GM21526 (cell line): ENCODE measurements at regions not wholly inside any gene's neighbourhood (a gene's known extent, or its start where the extent isn't known, plus 50 kb on each side); places are given as distances from the start of the nearest gene placed in this dataset.
"Not testable (repeated sequence)": the region's sequence is repeated elsewhere in the genome, so short reads cannot be mapped to it uniquely, and the experiment has no call there.

Experiments
- ATAC-seq: cut with Tn5 transposase; IDR thresholded peaks from one replicate; pipeline ENCODE4 v1.9.1; 2021; ENCODE audit warnings: moderate library complexity; ENCODE audit not compliant: unreplicated experiment, low FRiP score

GRCh38 chr4:86472377-86473019 is 112.6 kb upstream of the MAPK10 start:
- ATAC-seq: no peak

DNA sequence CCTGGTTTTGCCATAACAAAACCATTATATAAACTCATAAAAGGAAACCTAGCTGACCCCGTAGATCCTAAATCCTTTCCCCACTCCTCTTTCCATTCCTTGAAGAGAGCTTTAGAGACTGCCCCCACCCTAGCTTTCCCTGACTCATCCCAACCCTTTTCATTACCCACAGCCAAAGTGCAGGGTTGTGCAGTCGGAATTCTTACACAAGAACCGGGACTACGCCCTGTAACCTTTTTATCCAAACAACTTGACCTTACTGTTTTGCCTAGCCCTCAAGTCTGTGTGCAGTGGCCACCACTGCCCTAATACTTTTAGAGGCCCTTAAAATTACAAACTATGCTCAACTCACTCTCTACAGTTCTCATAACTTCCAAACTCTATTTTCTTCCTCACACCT is 116.0 kb upstream of the PTPN13 start:
- not testable (repeated sequence) for ATAC-seq

DNA sequence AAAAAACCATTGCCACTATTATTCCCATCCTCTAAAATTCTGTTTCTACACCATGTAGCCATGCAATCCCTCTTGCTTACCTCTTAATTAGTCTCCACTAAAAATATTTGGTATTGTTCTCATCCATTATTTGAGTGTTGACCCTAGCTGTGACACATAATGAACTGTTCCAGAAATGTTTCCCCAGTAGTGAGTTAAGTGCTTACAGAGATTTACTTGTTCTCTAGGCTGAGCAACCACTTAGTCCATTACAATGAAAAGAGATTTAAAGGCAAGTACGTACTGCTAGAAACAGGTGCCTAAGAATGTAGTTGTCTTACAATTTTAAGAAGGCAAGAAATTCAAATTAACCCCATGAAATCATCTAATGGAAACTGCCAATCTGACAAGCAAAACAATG is 112.7 kb upstream of the PTPN13 start:
- no peak for ATAC-seq

DNA sequence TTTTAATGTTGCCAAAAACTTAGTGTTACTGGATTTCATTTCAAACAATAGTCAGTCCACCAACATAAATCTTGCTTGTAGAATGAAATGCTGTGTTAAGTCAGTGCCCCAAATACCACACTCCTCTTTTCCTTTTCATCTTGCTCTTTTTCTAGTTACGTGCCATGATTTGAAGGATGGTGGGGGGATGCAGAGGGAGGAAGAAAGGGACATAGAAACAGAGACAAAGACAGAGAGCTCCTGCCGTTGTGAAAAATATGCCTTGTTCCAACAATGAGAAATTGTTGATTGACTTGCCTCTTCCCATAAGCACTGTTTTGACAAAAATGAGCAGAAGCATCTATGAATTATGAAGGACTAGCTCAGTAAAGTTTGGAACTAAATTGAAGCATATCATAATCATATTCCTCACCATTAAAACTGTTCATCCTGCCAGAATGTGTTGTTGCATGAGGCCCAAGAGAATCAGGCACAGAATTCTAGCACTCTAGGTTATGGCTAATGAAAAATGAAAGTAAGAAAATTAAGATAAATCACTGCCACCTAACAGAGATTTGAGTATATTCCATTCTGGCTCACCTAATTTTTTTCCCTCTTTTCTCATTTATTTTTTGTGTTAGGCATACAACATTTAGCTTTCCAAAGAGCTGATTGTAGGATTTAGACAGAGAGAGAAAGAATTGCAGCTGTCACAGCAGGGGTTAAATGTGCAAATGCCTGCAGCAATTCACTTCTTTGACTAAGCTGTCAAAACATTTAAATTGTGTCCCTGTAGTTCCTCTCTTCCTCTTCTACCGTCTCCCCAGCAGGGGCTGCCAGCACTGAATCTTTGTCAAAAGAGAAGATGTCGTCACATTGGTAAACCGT is 111.6 kb upstream of the PTPN13 start:
- ATAC-seq: no peak

DNA sequence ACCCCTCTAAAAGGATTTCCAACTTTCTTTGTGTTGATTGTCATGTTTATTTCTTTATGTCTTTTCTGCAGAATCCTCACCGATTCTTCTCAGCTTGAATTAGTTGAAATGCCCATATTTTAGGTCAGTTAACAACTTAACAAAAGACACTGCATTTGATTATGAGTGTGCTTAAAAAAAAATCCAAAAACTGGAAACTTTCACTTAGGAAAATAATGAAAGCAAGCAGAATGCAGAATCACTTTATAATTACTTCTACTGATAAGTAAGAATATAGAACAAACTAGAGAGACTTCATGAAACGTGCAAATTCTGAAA is 111.0 kb upstream of the PTPN13 start:
- no peak for ATAC-seq

DNA sequence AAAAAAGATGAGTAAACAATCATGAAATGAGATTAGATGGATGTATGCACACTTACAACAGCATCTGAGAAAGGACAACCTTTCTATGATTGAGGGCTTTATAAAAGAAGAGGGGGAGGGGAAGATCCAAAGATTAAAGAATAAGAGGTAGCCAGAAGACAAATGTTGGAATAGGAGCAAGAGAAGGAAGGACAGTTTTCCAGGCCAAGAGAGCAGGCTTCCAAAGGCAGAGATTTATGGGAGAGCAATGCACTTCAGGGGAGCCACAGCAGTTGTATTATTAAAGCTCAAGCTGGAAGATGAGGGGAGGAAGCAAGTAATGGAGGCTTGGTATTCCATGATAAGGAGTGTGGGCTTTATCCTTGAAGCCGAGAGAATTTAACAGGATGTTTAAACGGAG is 110.3 kb upstream of the PTPN13 start:
- no peak for ATAC-seq

GRCh38 chr4:86484241-86484640 is 109.9 kb upstream of the PTPN13 start:
- peak; percentile 91 for ATAC-seq

DNA sequence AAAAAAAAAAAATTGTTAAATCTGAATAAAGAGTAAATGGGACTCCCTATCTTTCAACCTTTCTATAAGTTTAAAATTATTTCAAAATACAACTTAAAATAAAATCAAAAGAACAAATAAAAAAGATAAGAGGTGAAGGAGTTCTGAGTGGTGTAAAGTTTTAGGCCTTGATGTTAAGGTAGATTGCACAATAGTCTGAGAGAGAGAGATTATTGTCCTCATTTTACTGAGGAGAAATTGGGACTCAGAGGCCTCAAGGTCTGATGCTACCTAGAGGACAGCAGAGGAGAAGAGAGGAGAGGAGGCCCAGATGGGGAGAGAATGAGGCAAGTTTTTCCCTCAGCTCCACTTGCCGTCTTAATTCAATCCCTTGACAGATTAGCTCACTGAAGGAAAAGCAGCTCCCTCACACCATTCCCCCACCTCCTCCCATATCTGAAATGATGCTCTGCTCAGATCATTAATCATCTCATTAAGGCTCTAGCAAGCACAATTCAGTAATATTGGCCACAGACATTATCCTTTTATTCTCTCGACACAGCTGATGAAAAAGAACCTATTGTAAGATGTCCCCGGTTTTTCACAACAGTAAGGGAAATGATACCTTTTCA is 106.3 kb upstream of the PTPN13 start:
- ATAC-seq: no peak

DNA sequence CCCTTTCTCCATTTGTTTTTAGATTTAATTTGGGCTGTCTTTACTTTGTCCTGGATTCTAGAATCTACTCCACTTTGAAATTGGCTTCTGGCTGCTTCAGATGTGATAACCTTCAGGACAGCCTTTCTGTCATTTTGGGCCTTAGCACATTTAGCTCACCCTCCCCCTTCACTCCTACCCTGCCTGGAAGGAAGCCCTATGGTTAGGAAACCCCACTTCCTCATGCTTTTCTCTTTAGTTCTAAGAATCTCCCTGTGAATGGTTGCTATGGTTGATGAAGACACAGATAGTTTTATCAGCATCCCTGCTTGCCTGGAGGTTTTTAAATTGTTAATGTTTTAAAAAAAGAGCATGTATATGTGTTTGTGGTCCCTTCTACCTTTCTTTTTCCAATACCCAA is 100.7 kb upstream of the PTPN13 start:
- no peak for ATAC-seq

DNA sequence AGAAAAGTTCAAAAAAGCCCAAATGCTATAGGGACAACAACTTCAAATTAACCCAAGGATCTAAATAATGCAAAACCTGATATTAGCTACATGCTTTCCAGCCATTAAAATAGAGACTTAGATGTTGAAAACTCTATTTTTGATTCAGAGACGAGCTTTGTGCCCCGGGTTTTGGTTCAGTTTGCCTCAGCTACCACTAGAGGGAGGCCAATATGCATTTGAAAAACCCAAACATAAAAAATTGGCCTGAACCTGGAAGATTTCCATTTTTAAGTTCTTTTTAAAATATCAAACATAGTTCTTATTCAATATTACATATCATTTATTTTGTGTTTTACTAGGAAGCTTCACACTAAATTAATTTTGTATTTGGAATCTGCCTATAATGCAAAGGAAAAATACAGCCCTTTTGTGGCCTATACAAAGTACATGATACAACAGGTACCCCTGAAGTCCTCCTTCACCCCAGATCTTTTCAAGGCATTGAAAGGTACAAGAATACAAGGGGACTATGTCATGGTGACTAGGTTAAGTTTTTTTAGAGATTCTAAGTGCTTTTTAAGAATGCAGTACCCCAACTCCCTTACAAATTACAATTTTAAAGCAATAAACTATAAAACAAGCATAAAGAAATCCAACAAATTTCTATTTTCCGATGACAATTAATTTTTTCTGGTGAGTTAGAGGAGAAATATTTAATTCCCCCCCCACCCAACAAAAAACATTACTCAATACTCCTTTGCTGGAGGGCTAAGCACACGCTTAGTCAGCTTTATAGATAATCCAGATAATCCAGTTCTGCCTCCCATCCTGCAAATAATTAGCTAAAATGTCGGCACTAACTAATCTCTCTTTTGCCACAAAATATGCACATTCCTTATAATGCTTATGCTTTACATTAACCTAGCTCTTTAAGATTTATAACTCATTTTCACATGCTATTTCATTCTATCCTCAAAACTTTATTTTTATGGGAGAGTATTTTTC is 97.7 kb upstream of the PTPN13 start:
- no peak for ATAC-seq

DNA sequence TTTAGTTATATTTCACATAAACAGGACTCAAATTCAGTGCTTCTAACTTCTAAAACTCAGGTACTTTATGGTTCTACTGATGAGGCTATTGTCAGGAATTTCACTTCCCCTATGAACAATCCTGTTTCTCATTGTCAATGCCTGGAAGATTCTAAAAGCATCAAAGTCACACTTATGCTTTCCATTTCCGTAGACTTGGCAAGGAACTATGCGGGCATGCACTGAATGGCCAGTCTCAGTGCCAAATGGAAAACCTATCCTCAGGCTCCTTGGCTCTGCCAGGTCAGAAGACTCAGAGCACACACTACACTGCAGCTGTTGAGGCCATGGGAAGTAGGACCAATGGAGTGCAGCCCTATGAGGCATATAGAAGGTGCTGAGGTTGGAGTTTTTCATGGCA is 97.0 kb upstream of the PTPN13 start:
- no peak for ATAC-seq

DNA sequence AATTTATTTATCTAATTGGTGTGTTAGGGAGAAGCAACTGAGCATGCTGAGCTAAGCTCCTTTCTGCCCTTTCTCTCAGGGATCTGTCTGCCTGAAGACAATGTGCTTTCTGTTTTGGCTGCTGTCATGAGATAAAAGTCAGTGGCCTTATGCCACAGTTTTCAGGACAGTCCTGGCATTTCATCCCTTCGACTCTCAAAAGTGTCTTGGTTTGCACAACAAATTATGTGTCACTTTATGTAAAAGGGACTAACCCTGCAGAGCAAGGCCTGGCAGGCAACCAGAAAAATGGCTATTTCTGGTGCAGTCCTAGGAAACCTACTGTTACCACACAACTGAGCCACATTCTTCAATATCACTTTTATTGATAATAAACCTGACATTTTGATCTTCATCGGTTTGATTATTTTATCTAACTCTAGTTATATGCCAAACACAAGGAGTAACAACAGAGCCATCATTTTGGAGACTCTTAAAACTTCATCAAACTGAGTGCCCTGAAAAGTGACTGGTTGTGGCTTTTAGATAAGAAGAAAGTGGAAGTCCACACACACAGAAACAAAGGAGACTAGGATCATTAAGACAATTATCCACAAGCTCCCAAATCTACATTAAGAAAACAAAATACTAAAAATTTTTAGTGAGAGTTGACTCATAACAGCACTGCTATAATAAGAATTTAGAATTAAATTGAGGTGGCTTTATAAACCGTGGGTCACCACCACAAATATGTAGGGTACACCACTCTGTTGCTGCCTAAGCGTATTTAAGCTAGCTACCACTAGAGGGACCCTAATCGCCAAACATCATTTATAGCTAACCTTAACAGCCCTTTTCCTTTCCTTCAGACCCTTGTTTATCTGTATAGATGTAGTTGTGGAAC is 95.9 kb upstream of the PTPN13 start:
- ATAC-seq: peak; percentile 75

DNA sequence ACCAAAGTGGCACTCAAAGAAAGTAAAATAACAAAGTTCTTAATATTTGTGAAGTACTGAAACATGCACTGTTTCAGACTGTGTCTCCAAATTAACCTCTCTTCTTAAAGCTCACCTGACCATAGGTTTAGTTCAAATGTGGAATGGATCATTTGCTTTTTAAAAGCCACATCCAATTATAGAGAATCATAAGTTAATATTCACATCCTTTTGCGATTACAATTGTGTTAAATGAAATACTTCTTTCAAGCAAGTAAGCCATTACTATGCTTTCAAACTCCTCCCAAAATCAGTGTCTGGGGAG is 95.3 kb upstream of the PTPN13 start:
- no peak for ATAC-seq

GRCh38 chr4:86500527-86500926 is 93.6 kb upstream of the PTPN13 start:
- no peak for ATAC-seq

DNA sequence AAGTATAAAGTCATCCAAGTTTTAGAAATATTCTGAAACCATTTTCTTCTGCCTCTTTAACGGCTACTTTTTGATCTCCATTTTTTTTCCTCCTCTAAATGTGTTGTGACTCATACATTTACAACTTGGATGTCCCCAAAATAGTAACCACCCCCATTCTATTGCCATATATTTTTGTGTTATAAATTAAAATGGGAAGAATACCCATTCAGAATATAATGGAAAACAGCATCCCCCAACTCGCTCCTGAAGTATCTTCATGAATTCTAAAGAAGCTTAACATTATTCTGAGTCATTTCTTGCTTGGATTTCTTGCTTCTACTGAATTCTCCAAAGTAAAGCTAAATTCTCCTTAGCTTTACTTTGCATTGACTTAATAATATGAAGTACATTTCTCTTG is 92.0 kb upstream of the PTPN13 start:
- ATAC-seq: no peak

GRCh38 chr4:86506591-86506990 is 87.5 kb upstream of the PTPN13 start:
- no peak for ATAC-seq

- no peak for ATAC-seq
Measured at GRCh38 chr4:86508436-86508835, 85.7 kb upstream of the PTPN13 start.

DNA sequence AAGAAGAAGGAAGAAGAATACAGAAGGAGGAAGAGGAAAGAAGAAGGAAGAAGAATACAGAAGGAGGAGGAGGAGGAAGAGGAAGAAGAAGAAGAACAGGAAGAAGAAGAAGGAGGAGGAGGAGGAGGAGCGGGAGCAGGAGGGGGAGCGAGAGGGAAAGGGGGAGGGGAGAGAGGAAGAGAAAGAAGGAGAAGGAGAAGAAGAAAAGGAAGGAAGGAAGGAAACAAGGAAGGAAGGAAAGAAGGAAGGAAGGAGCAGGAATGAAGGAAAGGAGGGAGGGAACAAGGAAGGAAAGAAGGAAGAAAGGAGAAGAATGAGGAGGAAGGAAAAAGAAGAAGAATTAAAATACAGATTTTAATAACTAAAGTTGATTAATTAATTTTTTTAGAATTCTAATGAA is 82.5 kb upstream of the PTPN13 start:
- no peak for ATAC-seq

DNA sequence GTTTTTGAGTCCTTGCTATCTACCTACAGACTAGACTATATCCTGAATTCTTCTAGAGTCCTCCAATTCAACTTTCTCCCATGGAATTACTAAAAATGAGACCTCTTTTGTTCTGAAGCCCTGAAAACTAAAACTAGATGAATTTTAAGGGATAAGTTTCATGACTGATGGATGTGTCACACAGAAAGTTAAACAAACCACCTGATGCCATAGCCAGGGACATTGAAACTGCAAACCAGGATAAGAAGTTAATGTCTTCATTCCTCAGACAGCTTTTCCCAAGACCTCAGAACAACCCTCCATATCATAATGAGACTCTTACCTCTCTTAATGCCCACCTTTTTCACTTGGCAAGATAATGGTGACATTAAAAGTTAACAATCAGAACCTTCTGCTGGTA is 81.5 kb upstream of the PTPN13 start:
- ATAC-seq: no peak

DNA sequence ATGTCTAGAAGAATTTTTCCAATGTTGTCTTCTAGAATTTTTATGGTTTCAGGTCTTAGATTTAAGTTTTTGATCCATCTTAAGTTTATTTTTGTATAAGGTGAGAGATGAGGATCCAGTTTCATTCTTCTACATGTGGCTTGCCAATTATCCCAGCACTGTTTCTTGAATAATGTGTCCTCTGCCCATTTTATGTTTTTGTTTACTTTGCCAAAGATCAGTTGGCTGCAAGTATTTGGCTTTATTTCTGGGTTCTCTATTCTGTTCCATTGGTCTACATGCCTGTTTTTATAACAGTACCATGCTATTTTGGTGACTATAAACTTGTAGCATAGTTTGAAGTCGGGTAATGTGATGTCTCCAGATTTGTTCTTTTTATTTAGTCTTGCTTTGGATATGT is 78.2 kb upstream of the PTPN13 start:
- ATAC-seq: not testable (repeated sequence)
